A549 (cell line): ENCODE measurements at regions not wholly inside any gene's neighbourhood (a gene's known extent, or its start where the extent isn't known, plus 50 kb on each side); places are given as distances from the start of the nearest gene placed in this dataset.

Source experiments
- ATAC-seq, 2 experiments: fragments of 200-7000 bp in 1 of 2; fragments of >200 bp in 1 of 2; cut with Nextera tagmentation in 1 of 2; cut with Tn5 transposase in 1 of 2; 3 replicates each; pipeline versions ENCODE4 v1.8.0 to v1.9.1; 2018 to 2020; ENCODE audit warnings: mild to moderate bottlenecking in 1 of 2, moderate library complexity in 1 of 2
- CTCF ChIA-PET: fragments of 300-600 bp; sonication (Branson Sonifier 250); formaldehyde crosslinking; extraction: SDS; loops from one replicate; lab custom pipeline; 2021; ENCODE audit warnings: antibody characterized with exemption, inconsistent platforms; lab: Yijun Ruan, JAX
- POLR2A ChIA-PET: fragments of 350-600 bp; formaldehyde crosslinking; extraction: SDS; loops from one replicate; lab custom pipeline; 2021; ENCODE audit warnings: antibody characterized with exemption, inconsistent platforms; lab: Yijun Ruan, JAX
- DNase-seq, 2 experiments: peaks; one replicate each; pipeline versions ENCODE4 v3.0.0 to v3.0.0-alpha.2; 2011 to 2016; ENCODE audit warnings: low read depth in 1 of 2, low spot score in 1 of 2
- FAIRE-seq: peaks from 2 replicates; lab custom pipeline; 2011; peaks lifted over from hg19 to GRCh38; lab: Jason Lieb, UNC
- H3K27ac ChIP-seq, 2 experiments: fragments of >200 bp; sonication (Bioruptor Twin); formaldehyde crosslinking; 3 replicates each; pipeline ENCODE4 v1.5.1; 2016 to 2017
- H3K4me1 ChIP-seq: fragments of >200 bp; sonication (Bioruptor Twin); formaldehyde crosslinking; 3 replicates; pipeline ENCODE4 v1.6.1; 2016
- H3K4me2 ChIP-seq: fragments of >200 bp; sonication (Bioruptor Twin); formaldehyde crosslinking; 3 replicates; pipeline ENCODE4 v1.6.1; 2016
- H3K4me3 ChIP-seq: fragments of >200 bp; sonication (Bioruptor Twin); formaldehyde crosslinking; 3 replicates; pipeline ENCODE4 v1.5.1; 2016
- H3K9me3 ChIP-seq: fragments of >200 bp; sonication (Bioruptor Twin); formaldehyde crosslinking; 3 replicates; pipeline ENCODE4 v1.6.1; 2016
- CHD2 ChIP-seq: fragments of 150-350 bp; IDR thresholded peaks from 2 replicates; pipeline ENCODE4 v1.6.1; 2014; ENCODE audit warnings: low read length; ENCODE audit not compliant: partially characterized antibody
- CTCF ChIP-seq: fragments of >200 bp; sonication (Bioruptor Twin); formaldehyde crosslinking; IDR thresholded peaks from 3 replicates; pipeline ENCODE4 v1.5.1; 2016
- EHF ChIP-seq: fragments of 250-450 bp; sonication (Bioruptor Pico); IDR thresholded peaks from 2 replicates; pipeline ENCODE4 v1.5.0; 2020; ENCODE audit warnings: mild to moderate bottlenecking
- EHMT2 ChIP-seq: fragments of 200-600 bp; sonication (generic); IDR thresholded peaks from 2 replicates; pipeline ENCODE4 v1.6.1; 2016; ENCODE audit warnings: antibody characterized with exemption, low read depth, mild to moderate bottlenecking, moderate library complexity
- EP300 ChIP-seq, 2 experiments: fragments of >200 bp; sonication (Bioruptor Twin); formaldehyde crosslinking; IDR thresholded peaks; 2 replicates in 1 of 2; 3 replicates in 1 of 2; pipeline ENCODE4 v1.6.1; 2016 to 2017
- HDAC2 ChIP-seq: fragments of 200-600 bp; sonication (generic); IDR thresholded peaks from 2 replicates; pipeline ENCODE4 v1.6.1; 2016
- HES2 ChIP-seq: fragments of >200 bp; sonication (Bioruptor Twin); formaldehyde crosslinking; IDR thresholded peaks from 2 replicates; pipeline ENCODE4 v1.6.1; 2016
- HEYL ChIP-seq: fragments of 250-450 bp; sonication (Bioruptor Pico); IDR thresholded peaks from 2 replicates; pipeline ENCODE4 v1.8.0; 2021; ENCODE audit warnings: mild to moderate bottlenecking, moderate library complexity
- HMGXB4 ChIP-seq: fragments of 250-450 bp; sonication (Bioruptor Pico); IDR thresholded peaks from 2 replicates; pipeline ENCODE4 v1.5.0; 2021; ENCODE audit warnings: mild to moderate bottlenecking, moderate library complexity, borderline replicate concordance
- HOXA7 ChIP-seq: fragments of 250-450 bp; sonication (Bioruptor Pico); IDR thresholded peaks from 2 replicates; pipeline ENCODE4 v1.5.0; 2020; ENCODE audit warnings: mild to moderate bottlenecking, moderate library complexity
- JUNB ChIP-seq: fragments of >200 bp; sonication (Bioruptor Twin); formaldehyde crosslinking; IDR thresholded peaks from 2 replicates; pipeline ENCODE4 v1.6.1; 2016
- MAX ChIP-seq: IDR thresholded peaks from 2 replicates; pipeline ENCODE4 v1.6.1; 2012
- MAZ ChIP-seq: fragments of 150-350 bp; IDR thresholded peaks from 2 replicates; pipeline ENCODE4 v1.6.1; 2014; ENCODE audit warnings: antibody characterized with exemption, low read depth, low read length, borderline replicate concordance
- MYC ChIP-seq: IDR thresholded peaks from 2 replicates; pipeline ENCODE4 v1.6.1; 2012; ENCODE audit warnings: mild to moderate bottlenecking, inconsistent platforms, low read length, improper control_type of control experiment, borderline replicate concordance
- NFE2L2 ChIP-seq: fragments of 150-350 bp; conservative IDR thresholded peaks from 2 replicates; pipeline ENCODE4 v1.6.1; 2014; ENCODE audit warnings: low read length
- PBX3 ChIP-seq: IDR thresholded peaks from 2 replicates; pipeline ENCODE4 v1.6.1; 2012
- RARB ChIP-seq: fragments of 250-450 bp; sonication (Bioruptor Pico); IDR thresholded peaks from 2 replicates; pipeline ENCODE4 v1.8.0; 2021; ENCODE audit warnings: mild to moderate bottlenecking, moderate library complexity
- REST ChIP-seq: fragments of 200-600 bp; sonication (generic); IDR thresholded peaks from 2 replicates; pipeline ENCODE4 v1.6.1; 2016; ENCODE audit warnings: antibody characterized with exemption, mild to moderate bottlenecking, moderate library complexity
- RNF2 ChIP-seq: fragments of 200-600 bp; sonication (generic); IDR thresholded peaks from 2 replicates; pipeline ENCODE4 v1.6.1; 2016; ENCODE audit warnings: low read depth, mild to moderate bottlenecking, antibody characterized with exemption, moderate library complexity, borderline replicate concordance
- USF2 ChIP-seq: fragments of 450-650 bp; IDR thresholded peaks from 2 replicates; pipeline ENCODE4 v1.6.1; 2014; ENCODE audit warnings: antibody characterized with exemption
- ZC3H11A ChIP-seq: fragments of 450-650 bp; IDR thresholded peaks from 2 replicates; pipeline ENCODE4 v1.6.1; 2014; ENCODE audit warnings: antibody characterized with exemption, mild to moderate bottlenecking
- ZNF302 ChIP-seq: fragments of 250-450 bp; sonication (Bioruptor Pico); IDR thresholded peaks from 2 replicates; pipeline ENCODE4 v1.9.0; 2021; ENCODE audit warnings: inconsistent platforms, mild to moderate bottlenecking, moderate library complexity
- ZSCAN20 ChIP-seq: fragments of 250-450 bp; sonication (Bioruptor Pico); IDR thresholded peaks from 2 replicates; pipeline ENCODE4 v1.8.0; 2022; ENCODE audit warnings: mild to moderate bottlenecking, moderate library complexity
- WGBS: methylation state at CpG from one replicate; pipeline ENCODE4 v1.1.6; 2017; ENCODE audit errors: missing lambda C conversion rate; 5-methylcytosine and 5-hydroxymethylcytosine counted together

GRCh38 chr5:92729088-92729487, 851.9 kb downstream of the NR2F1-AS1 start:
- 92% methylated on average over 4 of the region's 5 CpGs for WGBS
- POLR2A ChIA-PET = no interaction called here
- no peaks in the 10 kb centered on the region for H3K9me3 ChIP-seq
- H3K4me3 ChIP-seq = no peak overlapping the region
- ATAC-seq = no peak
- no peak overlapping the region for H3K4me2 ChIP-seq
- DNase-seq = no peak
- H3K27ac ChIP-seq = no peak overlapping the region
- FAIRE-seq = no peak
- no peaks in the 10 kb centered on the region for H3K4me1 ChIP-seq
- CTCF ChIA-PET = interaction anchor here (0.6 kb wide), 1 partner anchor 181 kb away, joined by 3 read pairs; no protein-coding TSS in a partner anchor
- no peak for TF ChIP-seq REST
- TF ChIP-seq EP300 (IDR thresholded peaks at IDR 0.05) = no peak
- no peak for TF ChIP-seq HES2
- TF ChIP-seq MYC = no peak
- TF ChIP-seq MAZ = no peak
- no peak for TF ChIP-seq RARB
- no peak for TF ChIP-seq EHF
- no peak for TF ChIP-seq HMGXB4 (CRISPR knock-in tag)
- no peak for TF ChIP-seq HDAC2
- no peak for TF ChIP-seq EHMT2
- no peak for TF ChIP-seq JUNB
- TF ChIP-seq MAX = no peak
- no peak for TF ChIP-seq HEYL (CRISPR knock-in tag)
- no peak for TF ChIP-seq CTCF
- no peak for TF ChIP-seq PBX3
- no peak for TF ChIP-seq HOXA7

- FAIRE-seq (peak; percentile 65), DNase-seq (no peak), ATAC-seq (no peak)
- 89% methylated on average over 5 of the region's 5 CpGs for WGBS
- Histone ChIP-seq H3K4me2 (no peak overlapping the region), H3K9me3 (no peaks in the 10 kb centered on the region), H3K4me1 (no peaks in the 10 kb centered on the region), H3K4me3 (no peak overlapping the region), H3K27ac (no peak overlapping the region)
- CTCF ChIA-PET = no interaction called here
- POLR2A ChIA-PET = no interaction called here
- no peak for TF ChIP-seq CHD2
- TF ChIP-seq HEYL (CRISPR knock-in tag) = no peak
- TF ChIP-seq ZNF302 (CRISPR knock-in tag) = no peak
- TF ChIP-seq USF2 = no peak
- no peak for TF ChIP-seq HOXA7
- no peak for TF ChIP-seq ZC3H11A
- TF ChIP-seq NFE2L2 = no peak
- no peak for TF ChIP-seq RNF2
- no peak for TF ChIP-seq ZSCAN20 (CRISPR knock-in tag)
These were observed 865.0 kb downstream of the NR2F1-AS1 start for GRCh38 chr5:92715946-92716520.
